Neural cell (in vitro differentiated cells): ENCODE measurements at regions not wholly inside any gene's neighbourhood (a gene's known extent, or its start where the extent isn't known, plus 50 kb on each side); places are given as distances from the start of the nearest gene placed in this dataset.

Experiments
- H2AFZ ChIP-seq: fragments of 200-600, 300-800 bp; sonication (generic), shearing (Covaris generic); 2 replicates; pipeline ENCODE4 v1.6.0; 2014; ENCODE audit warnings: low read depth, mild to moderate bottlenecking, antibody characterized with exemption, low read length, moderate library complexity
- H3F3A ChIP-seq: fragments of 200-600 bp; shearing (Covaris generic); 2 replicates; pipeline ENCODE4 v1.6.1; 2016; ENCODE audit warnings: mild to moderate bottlenecking, moderate library complexity, mixed read lengths, antibody characterized with exemption, low read length; ENCODE audit not compliant: insufficient read depth, poor library complexity, severe bottlenecking
- H3K27ac ChIP-seq: fragments of 200-600, 300-800 bp; sonication (generic), shearing (Covaris generic); 2 replicates; pipeline ENCODE4 v1.5.1; 2014; ENCODE audit warnings: mild to moderate bottlenecking, low read length, moderate library complexity
- H3K27me3 ChIP-seq: fragments of 300-800, 200-600 bp; sonication (generic), shearing (Covaris generic); 2 replicates; pipeline ENCODE4 v1.6.0; 2014; ENCODE audit warnings: mild to moderate bottlenecking, low read depth, low read length, moderate library complexity; ENCODE audit not compliant: insufficient read depth
- H3K36me3 ChIP-seq: fragments of 300-800, 200-600 bp; sonication (generic), shearing (Covaris generic); 2 replicates; pipeline ENCODE4 v1.5.1; 2014; ENCODE audit warnings: mild to moderate bottlenecking, antibody characterized with exemption, low read length, moderate library complexity; ENCODE audit not compliant: insufficient read depth
- H3K4me2 ChIP-seq: fragments of 300-800, 200-600 bp; sonication (generic), shearing (Covaris generic); 2 replicates; pipeline ENCODE4 v1.6.0; 2014; ENCODE audit warnings: mild to moderate bottlenecking, low read length
- H3K4me3 ChIP-seq: fragments of 300-800, 200-600 bp; sonication (generic), shearing (Covaris generic); 2 replicates; pipeline ENCODE4 v1.5.1; 2014; ENCODE audit warnings: mild to moderate bottlenecking, low read length, moderate library complexity
- H3K79me2 ChIP-seq: fragments of 200-600 bp; shearing (Covaris generic); replicated peaks from 2 replicates; pipeline ENCODE4 v1.6.0; 2014; ENCODE audit warnings: mild to moderate bottlenecking, low read length, moderate library complexity; ENCODE audit not compliant: insufficient read depth
- H3K9ac ChIP-seq: fragments of 300-800, 200-600 bp; sonication (generic), shearing (Covaris generic); 2 replicates; pipeline ENCODE4 v1.6.1; 2016; ENCODE audit warnings: mild to moderate bottlenecking, low read length, mixed read lengths
- H3K9me2 ChIP-seq: fragments of 200-600 bp; shearing (Covaris generic); 2 replicates; pipeline ENCODE4 v1.6.1; 2016; ENCODE audit warnings: mild to moderate bottlenecking, low read length, mixed read lengths; ENCODE audit not compliant: insufficient read depth
- H3K9me3 ChIP-seq: fragments of 200-600, 300-800 bp; sonication (generic), shearing (Covaris generic); 2 replicates; pipeline ENCODE4 v1.6.1; 2016; ENCODE audit warnings: mild to moderate bottlenecking, mixed run types, low read length, moderate library complexity, mixed read lengths
- H4K20me1 ChIP-seq: fragments of 200-600 bp; shearing (Covaris generic); 2 replicates; pipeline ENCODE4 v1.6.1; 2016; ENCODE audit warnings: mild to moderate bottlenecking, mixed run types; ENCODE audit not compliant: insufficient read depth
- EP300 ChIP-seq: fragments of 450-650 bp; conservative IDR thresholded peaks from 2 replicates; pipeline ENCODE4 v1.6.1; 2014; ENCODE audit warnings: antibody characterized with exemption, mild to moderate bottlenecking, moderate library complexity; ENCODE audit not compliant: poor library complexity, severe bottlenecking
- EZH2 ChIP-seq: fragments of 200-600, 300-800 bp; shearing (Covaris generic), sonication (generic); IDR thresholded peaks from 2 replicates; pipeline ENCODE4 v1.6.1; 2014; ENCODE audit warnings: antibody characterized with exemption, low read length, borderline replicate concordance, mild to moderate bottlenecking; ENCODE audit not compliant: insufficient read depth, poor library complexity, severe bottlenecking
- MXI1 ChIP-seq: fragments of 450-650 bp; conservative IDR thresholded peaks from 2 replicates; pipeline ENCODE4 v1.6.1; 2014; ENCODE audit warnings: antibody characterized with exemption, mild to moderate bottlenecking; ENCODE audit not compliant: poor library complexity, severe bottlenecking
- POLR2AphosphoS5 ChIP-seq: IDR thresholded peaks from 2 replicates; pipeline ENCODE4 v1.6.1; 2012
- RAD21 ChIP-seq: fragments of 450-650 bp; conservative IDR thresholded peaks from 2 replicates; pipeline ENCODE4 v1.6.1; 2014; ENCODE audit warnings: antibody characterized with exemption, mild to moderate bottlenecking, moderate library complexity
- REST ChIP-seq: IDR thresholded peaks from 2 replicates; pipeline ENCODE4 v1.6.1; 2012; ENCODE audit warnings: borderline replicate concordance
- SMC3 ChIP-seq: fragments of 450-650 bp; conservative IDR thresholded peaks from 2 replicates; pipeline ENCODE4 v1.6.1; 2014; ENCODE audit warnings: antibody characterized with exemption, mild to moderate bottlenecking, moderate library complexity; ENCODE audit not compliant: poor library complexity
- TAF1 ChIP-seq: IDR thresholded peaks from 2 replicates; pipeline ENCODE4 v1.6.1; 2012; ENCODE audit warnings: low read depth
- TF ChIP-seq, protein P1 (sequence below): fragments of 450-650 bp; IDR thresholded peaks from 2 replicates; pipeline ENCODE4 v1.5.1; 2014; ENCODE audit warnings: antibody characterized with exemption, mild to moderate bottlenecking, moderate library complexity; ENCODE audit not compliant: poor library complexity, severe bottlenecking

GRCh38 chr4:149292425-149293007, 523.1 kb downstream of the IQCM start:
- Histone ChIP-seq H3K4me2 (no peak overlapping the region), H3F3A (no peaks in the 10 kb centered on the region), H3K79me2 (no peaks in the 10 kb centered on the region), H4K20me1 (no peaks in the 10 kb centered on the region), H3K4me3 (no peak overlapping the region), H3K9me3 (no peaks in the 10 kb centered on the region), H3K36me3 (no peaks in the 10 kb centered on the region), H3K9me2 (no peaks in the 10 kb centered on the region), H3K27ac (no peak overlapping the region), H3K9ac (no peak overlapping the region), H3K27me3 (no peaks in the 10 kb centered on the region), H2AFZ (no peak overlapping the region)
- TF ChIP-seq REST (no peak), EZH2 (no peak), MXI1 (no peak), POLR2AphosphoS5 (no peak), TAF1 (no peak), SMC3 (no peak), RAD21 (no peak), EP300 (no peak)
- TF ChIP-seq, protein P1, sequence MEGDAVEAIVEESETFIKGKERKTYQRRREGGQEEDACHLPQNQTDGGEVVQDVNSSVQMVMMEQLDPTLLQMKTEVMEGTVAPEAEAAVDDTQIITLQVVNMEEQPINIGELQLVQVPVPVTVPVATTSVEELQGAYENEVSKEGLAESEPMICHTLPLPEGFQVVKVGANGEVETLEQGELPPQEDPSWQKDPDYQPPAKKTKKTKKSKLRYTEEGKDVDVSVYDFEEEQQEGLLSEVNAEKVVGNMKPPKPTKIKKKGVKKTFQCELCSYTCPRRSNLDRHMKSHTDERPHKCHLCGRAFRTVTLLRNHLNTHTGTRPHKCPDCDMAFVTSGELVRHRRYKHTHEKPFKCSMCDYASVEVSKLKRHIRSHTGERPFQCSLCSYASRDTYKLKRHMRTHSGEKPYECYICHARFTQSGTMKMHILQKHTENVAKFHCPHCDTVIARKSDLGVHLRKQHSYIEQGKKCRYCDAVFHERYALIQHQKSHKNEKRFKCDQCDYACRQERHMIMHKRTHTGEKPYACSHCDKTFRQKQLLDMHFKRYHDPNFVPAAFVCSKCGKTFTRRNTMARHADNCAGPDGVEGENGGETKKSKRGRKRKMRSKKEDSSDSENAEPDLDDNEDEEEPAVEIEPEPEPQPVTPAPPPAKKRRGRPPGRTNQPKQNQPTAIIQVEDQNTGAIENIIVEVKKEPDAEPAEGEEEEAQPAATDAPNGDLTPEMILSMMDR = no peak

- TF ChIP-seq, protein P1 = no peak
- TF ChIP-seq RAD21 (no peak), MXI1 (no peak), EP300 (no peak), SMC3 (no peak), POLR2AphosphoS5 (no peak), EZH2 (no peak), REST (no peak), TAF1 (no peak)
- no peak overlapping the region for H3K9ac ChIP-seq
- H3K27ac ChIP-seq = no peak overlapping the region
These were observed 524.2 kb downstream of the IQCM start for GRCh38 chr4:149291463-149291862.

More at GRCh38 chr4:149291463-149291862, 524.2 kb downstream of the IQCM start:
- no peaks in the 10 kb centered on the region for H3K79me2 ChIP-seq
- no peaks in the 10 kb centered on the region for H3K27me3 ChIP-seq
- no peaks in the 10 kb centered on the region for H3K9me3 ChIP-seq
- no peak overlapping the region for H3K4me2 ChIP-seq
- no peak overlapping the region for H3K4me3 ChIP-seq
- no peaks in the 10 kb centered on the region for H3F3A ChIP-seq
- no peak overlapping the region for H2AFZ ChIP-seq
- H3K36me3 ChIP-seq = no peaks in the 10 kb centered on the region
- H4K20me1 ChIP-seq = no peaks in the 10 kb centered on the region
- no peaks in the 10 kb centered on the region for H3K9me2 ChIP-seq
